ENCODE measurements at regions not wholly inside any gene's neighbourhood (a gene's known extent, or its start where the extent isn't known, plus 50 kb on each side); places are given as distances from the start of the nearest gene placed in this dataset.

DNA sequence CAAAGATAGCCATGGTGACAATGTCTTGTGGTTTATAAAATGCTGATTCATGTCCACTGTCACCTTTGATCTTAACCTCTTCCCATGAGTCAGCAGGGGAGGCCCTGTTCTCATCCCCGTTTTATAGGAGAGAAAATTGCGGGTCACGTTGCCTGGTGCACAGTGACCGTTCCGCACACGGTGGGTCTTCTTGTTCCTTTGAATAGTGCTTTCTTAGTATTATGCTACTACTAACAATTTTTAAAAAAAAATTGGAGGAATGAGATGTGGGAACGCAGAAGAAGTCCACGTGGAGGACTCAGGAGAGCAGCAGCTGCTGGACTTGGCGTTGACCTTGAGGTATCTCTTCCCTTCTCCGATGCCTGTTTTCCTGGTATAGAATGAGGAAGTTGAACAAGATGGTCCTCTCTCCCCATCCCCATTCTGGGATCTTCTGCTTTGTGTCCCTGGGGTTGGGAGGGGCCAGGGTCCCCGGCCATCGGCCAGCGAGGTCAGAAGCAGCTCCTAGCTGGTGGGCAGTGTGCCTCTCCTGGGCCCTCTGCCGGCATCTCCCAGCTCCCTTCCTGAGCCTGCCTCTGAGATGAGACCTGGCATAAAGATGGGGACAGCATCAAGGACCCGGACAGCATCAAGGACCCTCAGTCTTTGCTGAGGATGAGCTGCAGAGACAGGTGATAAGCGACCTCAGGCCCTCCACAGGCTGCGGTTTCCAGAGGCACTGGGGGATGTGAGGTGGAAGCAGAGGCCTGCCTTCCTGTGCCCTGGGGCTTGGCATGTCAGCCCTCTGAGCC is 143.9 kb downstream of the C9orf50 start:
- no peak for DNase-seq (ENCODE audit: low read depth)

GRCh38 chr9:129474740-129475404 is 146.0 kb downstream of the C9orf50 start:
- no peak for DNase-seq (ENCODE audit: low read depth)
- no peak for TF ChIP-seq CTCF (conservative IDR thresholded peaks at IDR 0.05; ENCODE audit: low read depth, low read length)
- H3K4me3 ChIP-seq (ENCODE audit: low read depth, low read length): no peak overlapping the region

More for the DNA sequence above, 143.9 kb downstream of the C9orf50 start:
- TF ChIP-seq CTCF (conservative IDR thresholded peaks at IDR 0.05; ENCODE audit: low read depth, low read length): no peak
- no peak overlapping the region for H3K4me3 ChIP-seq (ENCODE audit: low read depth, low read length)

DNA sequence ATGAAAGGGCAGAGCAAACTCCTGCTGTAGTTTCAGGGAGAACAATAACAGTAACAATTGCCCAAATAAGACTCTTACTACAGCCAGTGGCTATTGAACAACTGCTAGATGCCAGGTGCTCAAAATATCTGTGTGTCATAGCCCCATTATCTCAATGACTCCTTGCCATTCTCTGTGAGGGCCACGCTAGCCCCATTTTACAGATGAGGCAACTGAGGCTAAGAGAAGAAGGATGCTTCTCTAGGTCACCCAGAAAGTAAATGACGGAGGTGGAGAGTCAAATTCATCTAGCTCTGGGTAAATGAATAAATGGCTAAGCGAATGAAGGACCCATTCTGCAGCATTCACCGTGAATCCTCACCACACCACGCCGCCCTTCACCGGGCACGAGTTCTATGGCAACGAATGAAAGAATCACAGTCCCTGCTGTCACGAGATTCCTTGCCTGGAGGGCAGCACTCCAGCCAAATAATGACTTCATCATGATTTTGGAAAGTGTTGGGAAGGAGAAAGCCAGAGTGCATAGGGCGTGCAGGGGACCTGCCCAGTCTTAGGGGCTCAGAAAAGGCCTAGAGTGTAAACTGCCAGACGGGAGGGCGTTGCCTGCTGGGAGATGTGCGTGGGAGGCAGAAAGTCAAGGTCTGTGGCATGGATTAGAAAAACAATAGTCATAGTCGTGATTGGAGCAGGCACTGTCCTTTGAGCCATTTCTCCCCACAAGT is 147.2 kb downstream of the C9orf50 start:
- no peak for DNase-seq (ENCODE audit: low read depth)
- H3K4me3 ChIP-seq (ENCODE audit: low read depth, low read length): no peak overlapping the region
- TF ChIP-seq CTCF (conservative IDR thresholded peaks at IDR 0.05; ENCODE audit: low read depth, low read length): no peak

DNA sequence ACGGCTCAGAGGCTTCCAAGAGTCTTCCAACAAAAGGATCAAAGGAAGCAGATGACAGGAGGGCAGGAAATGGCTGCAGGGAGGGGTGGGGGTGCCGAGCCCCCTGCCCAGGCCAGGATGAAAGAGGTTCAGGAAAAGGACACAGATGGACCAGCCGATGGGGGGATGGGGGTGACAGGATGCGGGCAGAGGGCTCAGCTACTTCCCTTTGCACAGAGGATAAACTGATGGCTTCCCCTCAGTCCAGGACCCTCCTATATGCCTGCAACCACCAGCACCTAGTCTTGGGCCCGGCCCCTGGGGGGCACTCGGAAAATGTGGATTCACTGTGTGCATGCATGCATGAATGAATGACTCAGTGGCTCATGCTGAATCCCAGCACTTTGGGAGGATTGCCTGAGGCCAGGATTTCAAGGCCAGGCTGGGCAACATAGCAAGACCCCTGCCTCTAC is 148.2 kb downstream of the C9orf50 start:
- H3K4me3 ChIP-seq (ENCODE audit: low read depth, low read length): no peak overlapping the region
- DNase-seq (ENCODE audit: low read depth): no peak
- no peak for TF ChIP-seq CTCF (conservative IDR thresholded peaks at IDR 0.05; ENCODE audit: low read depth, low read length)

DNA sequence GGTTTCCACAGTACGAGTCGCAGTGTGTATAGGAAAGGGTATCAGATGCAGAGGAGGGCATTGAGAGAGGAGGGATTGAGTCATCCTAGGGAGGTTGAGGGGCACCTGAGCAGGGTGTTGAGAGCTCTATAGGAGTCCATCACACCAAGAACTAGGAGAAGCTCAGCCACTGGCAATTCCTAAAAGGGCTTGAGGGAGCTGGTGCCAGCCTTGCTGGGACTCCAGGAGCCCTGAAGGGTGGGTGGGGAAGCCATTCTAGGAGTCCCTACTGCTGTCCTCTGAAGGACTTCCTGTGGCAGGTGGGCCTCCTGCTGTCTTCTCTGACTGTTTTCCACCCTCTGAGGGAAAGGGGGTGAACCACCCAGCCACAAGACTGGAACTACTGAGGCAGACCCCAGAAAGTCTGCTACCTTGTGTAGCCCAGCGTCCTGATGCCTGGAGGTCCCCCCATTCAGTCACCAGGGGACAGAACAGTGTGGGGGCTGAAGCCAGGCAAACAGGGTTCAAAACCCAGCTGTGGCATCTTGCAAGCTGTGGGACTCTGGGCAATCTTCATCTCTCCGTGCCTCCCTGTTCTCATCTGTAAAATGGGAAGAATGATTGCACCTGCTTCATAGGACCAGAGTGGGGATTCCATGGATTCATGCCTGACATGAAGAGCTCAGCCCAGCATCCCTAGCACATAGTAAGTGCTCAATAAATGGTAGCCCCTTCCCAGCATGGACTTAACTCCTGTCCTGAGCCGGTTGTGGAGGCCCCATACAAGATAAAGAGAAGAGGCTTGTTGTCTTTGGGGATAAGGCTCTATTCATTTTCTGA is 149.5 kb downstream of the C9orf50 start:
- TF ChIP-seq CTCF (conservative IDR thresholded peaks at IDR 0.05; ENCODE audit: low read depth, low read length): no peak
- no peak overlapping the region for H3K4me3 ChIP-seq (ENCODE audit: low read depth, low read length)
- DNase-seq (ENCODE audit: low read depth): no peak

DNA sequence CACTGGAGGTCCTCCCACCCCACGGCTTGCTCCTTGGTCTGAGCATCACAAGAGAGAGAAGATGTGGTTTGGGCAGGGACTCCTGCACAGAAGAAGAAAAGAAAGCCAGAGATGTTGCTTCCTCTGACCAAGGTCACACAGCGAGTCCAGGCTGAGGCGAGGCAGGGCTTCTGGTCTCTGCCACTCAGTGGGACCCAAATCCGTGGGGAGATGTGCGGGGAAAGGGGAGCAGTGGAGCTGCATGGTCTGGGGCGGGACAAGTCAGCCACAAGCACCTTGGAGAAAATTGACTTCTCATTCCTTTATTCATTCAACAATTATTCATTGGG is 150.9 kb downstream of the C9orf50 start:
- TF ChIP-seq CTCF (conservative IDR thresholded peaks at IDR 0.05; ENCODE audit: low read depth, low read length): no peak
- no peak overlapping the region for H3K4me3 ChIP-seq (ENCODE audit: low read depth, low read length)
- DNase-seq (ENCODE audit: low read depth): no peak
